Natural killer cell (primary cell): ENCODE measurements at regions not wholly inside any gene's neighbourhood (a gene's known extent, or its start where the extent isn't known, plus 50 kb on each side); places are given as distances from the start of the nearest gene placed in this dataset.

Source experiments
- ATAC-seq, 3 donors: fragments of 150-1000 bp in 2 of 3; fragments of 200-7000 bp in 1 of 3; cut with Tn5 transposase; 1 replicate in 1 of 3; 2 replicates in 2 of 3; pipeline ENCODE4 v1.10.0; 2021; ENCODE audit warnings: mild to moderate bottlenecking in 2 of 3, moderate library complexity in 2 of 3
- DNase-seq, 2 donors: peaks; one replicate each; pipeline versions ENCODE4 v3.0.0 to v3.0.0-alpha.2; 2013 to 2021; ENCODE audit warnings: mixed read lengths in 1 of 2
- H3K27ac ChIP-seq: one replicate; pipeline ENCODE4 v1.5.1; 2013; ENCODE audit warnings: mild to moderate bottlenecking, low read length
- H3K27me3 ChIP-seq: one replicate; pipeline ENCODE4 v1.6.1; 2013; ENCODE audit warnings: low read length; ENCODE audit not compliant: control insufficient read depth, insufficient read depth
- H3K36me3 ChIP-seq: one replicate; pipeline ENCODE4 v1.6.1; 2013; ENCODE audit warnings: low read length; ENCODE audit not compliant: control insufficient read depth, insufficient read depth
- H3K4me1 ChIP-seq: one replicate; pipeline ENCODE4 v1.6.1; 2013; ENCODE audit warnings: low read length; ENCODE audit not compliant: control insufficient read depth, insufficient read depth
- H3K4me3 ChIP-seq: one replicate; pipeline ENCODE4 v1.5.1; 2013; ENCODE audit warnings: low read length
- H3K9me3 ChIP-seq: one replicate; pipeline ENCODE4 v1.6.1; 2013; ENCODE audit warnings: low read length; ENCODE audit not compliant: control insufficient read depth, insufficient read depth
- H3K27ac Mint-ChIP-seq, 2 donors: one replicate each; pipeline ENCODE4 v1.8.0; 2022; ENCODE audit warnings: mild to moderate bottlenecking in 2 of 2, mixed read lengths in 2 of 2, moderate library complexity in 1 of 2
- H3K27me3 Mint-ChIP-seq, 2 donors: one replicate each; pipeline ENCODE4 v1.8.0; 2022; ENCODE audit warnings: low read depth in 2 of 2, mixed read lengths in 2 of 2
- H3K36me3 Mint-ChIP-seq: one replicate; pipeline ENCODE4 v1.8.0; 2022; ENCODE audit warnings: mixed read lengths
- H3K4me1 Mint-ChIP-seq, 2 donors: one replicate each; pipeline ENCODE4 v1.8.0; 2022; ENCODE audit warnings: mixed read lengths in 2 of 2
- H3K4me3 Mint-ChIP-seq: one replicate; pipeline ENCODE4 v1.8.0; 2022; ENCODE audit warnings: mild to moderate bottlenecking, moderate library complexity, mixed read lengths
- H3K9me3 Mint-ChIP-seq, 2 donors: one replicate each; pipeline ENCODE4 v1.8.0; 2022; ENCODE audit warnings: mixed read lengths in 2 of 2
- CTCF ChIP-seq: fragments of 200-600 bp; IDR thresholded peaks from one replicate; pipeline ENCODE4 v1.8.0; 2022; ENCODE audit warnings: antibody characterized with exemption
- WGBS: methylation state at CpG from one replicate; pipeline ENCODE4 v1.1.7; 2013; ENCODE audit warnings: missing lambda C conversion rate; ENCODE audit not compliant: insufficient coverage; 5-methylcytosine and 5-hydroxymethylcytosine counted together
- intact Hi-C: fragments of 100-400 bp; cut with micrococcal nuclease; formaldehyde crosslinking; loops from one replicate; pipeline ENCODE4 v1.14.2; 2022

- H3K36me3 ChIP-seq: no peaks in the 10 kb centered on the region
- no peaks in the 10 kb centered on the region for H3K4me1 Mint-ChIP-seq
- H3K27me3 Mint-ChIP-seq: no peaks in the 10 kb centered on the region
- ATAC-seq (no peak), DNase-seq (no peak)
- no peak for TF ChIP-seq CTCF
- no peaks in the 10 kb centered on the region for H3K36me3 Mint-ChIP-seq
- intact Hi-C loops: no loop called here
- H3K4me3 Mint-ChIP-seq: no peak overlapping the region
- WGBS: 100% methylated on average over 2 of the region's 2 CpGs
- no peaks in the 10 kb centered on the region for H3K9me3 ChIP-seq
- H3K4me3 ChIP-seq: no peak overlapping the region
- H3K27ac ChIP-seq: no peak overlapping the region
- no peaks in the 10 kb centered on the region for H3K27me3 ChIP-seq
- H3K9me3 Mint-ChIP-seq: peaks cover 9 to 16% of the 10 kb centered on the region in 2 donors
- no peak overlapping the region for H3K27ac Mint-ChIP-seq
- no peaks in the 10 kb centered on the region for H3K4me1 ChIP-seq
These were observed 168.8 kb upstream of the SYT1 start for GRCh38 chr12:78695749-78696148.

DNA sequence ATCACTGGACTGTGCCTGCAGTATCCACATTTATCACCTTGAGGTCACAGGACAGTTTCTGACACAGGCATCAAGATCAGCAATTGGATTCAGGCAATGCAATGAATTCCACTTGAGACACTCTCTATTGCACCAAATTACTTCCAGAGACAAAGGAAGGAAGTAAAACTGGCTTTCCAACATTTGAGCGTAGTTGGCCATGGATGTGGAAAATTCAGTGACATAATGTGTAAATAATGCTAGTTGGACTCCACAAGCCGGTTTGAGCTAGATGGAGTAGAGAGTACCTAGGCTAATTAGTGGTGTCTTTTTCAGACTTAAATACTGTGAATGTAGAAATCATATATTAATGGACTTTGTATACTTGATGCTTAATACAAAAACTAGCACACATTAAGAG lies 168.3 kb upstream of the SYT1 start:
- Mint-ChIP-seq H3K4me3 (no peak overlapping the region), H3K4me1 (no peaks in the 10 kb centered on the region), H3K27ac (no peak overlapping the region), H3K36me3 (no peaks in the 10 kb centered on the region), H3K9me3 (peaks cover 9 to 16% of the 10 kb centered on the region in 2 donors), H3K27me3 (no peaks in the 10 kb centered on the region)
- ATAC-seq (no peak), DNase-seq (no peak)
- Histone ChIP-seq H3K36me3 (no peaks in the 10 kb centered on the region), H3K27ac (no peak overlapping the region), H3K4me1 (no peaks in the 10 kb centered on the region), H3K27me3 (no peaks in the 10 kb centered on the region), H3K9me3 (no peaks in the 10 kb centered on the region), H3K4me3 (no peak overlapping the region)
- intact Hi-C loops: no loop called here
- no peak for TF ChIP-seq CTCF
- 89% methylated on average over 2 of the region's 2 CpGs for WGBS

DNA sequence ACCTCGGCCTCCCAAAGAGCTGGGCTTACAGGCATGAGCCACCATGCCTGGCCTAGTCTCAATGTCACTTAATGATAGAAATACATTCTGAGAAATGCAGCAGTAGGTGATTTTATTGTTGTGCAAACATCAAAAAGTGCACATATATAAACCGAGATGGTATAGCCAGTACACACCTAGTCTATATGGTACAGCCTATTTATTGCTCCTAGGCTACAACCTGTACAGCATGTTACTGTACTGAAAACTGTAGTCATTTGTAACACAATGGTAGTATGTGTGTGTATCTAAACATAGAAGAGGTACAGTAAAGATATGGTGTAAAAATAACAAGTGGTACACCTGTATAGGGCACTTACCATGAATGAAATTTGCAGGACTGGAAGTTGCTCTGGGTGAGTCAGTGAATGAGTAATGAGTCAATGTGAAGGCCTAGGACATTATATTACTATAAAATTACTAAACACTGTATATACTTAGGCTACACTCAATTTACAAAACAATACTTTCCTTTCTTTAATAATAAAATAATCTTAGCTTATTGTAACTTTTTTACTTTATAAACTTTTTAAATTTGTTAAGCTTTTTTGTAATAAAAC lies 166.7 kb upstream of the SYT1 start:
- no peaks in the 10 kb centered on the region for H3K36me3 Mint-ChIP-seq
- no peaks in the 10 kb centered on the region for H3K4me1 Mint-ChIP-seq
- H3K4me3 Mint-ChIP-seq: no peak overlapping the region
- no peak overlapping the region for H3K27ac Mint-ChIP-seq
- ATAC-seq (no peak), DNase-seq (no peak)
- Histone ChIP-seq H3K9me3 (no peaks in the 10 kb centered on the region), H3K27me3 (no peaks in the 10 kb centered on the region), H3K27ac (no peak overlapping the region), H3K4me3 (no peak overlapping the region), H3K36me3 (no peaks in the 10 kb centered on the region), H3K4me1 (no peaks in the 10 kb centered on the region)
- 100% methylated on average over 1 of the region's 2 CpGs for WGBS
- peaks cover 11 to 16% of the 10 kb centered on the region in 2 donors for H3K9me3 Mint-ChIP-seq
- intact Hi-C loops: no loop called here
- no peak for TF ChIP-seq CTCF
- H3K27me3 Mint-ChIP-seq: no peaks in the 10 kb centered on the region

- Mint-ChIP-seq H3K9me3 (peaks cover 11 to 16% of the 10 kb centered on the region in 2 donors), H3K4me1 (no peaks in the 10 kb centered on the region), H3K27ac (no peak overlapping the region), H3K4me3 (no peak overlapping the region), H3K27me3 (no peaks in the 10 kb centered on the region), H3K36me3 (no peaks in the 10 kb centered on the region)
- peaks cover 2% of the 10 kb centered on the region for H3K9me3 ChIP-seq
- no peaks in the 10 kb centered on the region for H3K4me1 ChIP-seq
- no peaks in the 10 kb centered on the region for H3K36me3 ChIP-seq
- intact Hi-C loops: no loop called here
- no peak for TF ChIP-seq CTCF
- no peak for DNase-seq
- 80% methylated on average over 1 of the region's 1 CpG for WGBS
- H3K4me3 ChIP-seq: no peak overlapping the region
- no peaks in the 10 kb centered on the region for H3K27me3 ChIP-seq
- no peak overlapping the region for H3K27ac ChIP-seq
- ATAC-seq: no peak
These were observed 165.8 kb upstream of the SYT1 start for GRCh38 chr12:78698747-78699146.
